H9 (cell line): ENCODE measurements at regions not wholly inside any gene's neighbourhood (a gene's known extent, or its start where the extent isn't known, plus 50 kb on each side); places are given as distances from the start of the nearest gene placed in this dataset.

Experiments
- DNase-seq: peaks from one replicate; pipeline ENCODE4 v3.0.0-alpha.2; 2017
- H2AFZ ChIP-seq: one replicate; pipeline ENCODE4 v1.6.1; 2013; ENCODE audit warnings: mild to moderate bottlenecking, low read length, control low read depth, moderate library complexity
- H2AK5ac ChIP-seq: 2 replicates; pipeline ENCODE4 v1.6.1; 2013; ENCODE audit warnings: low read length, control low read depth, mixed read lengths; ENCODE audit not compliant: insufficient read length
- H2BK120ac ChIP-seq: one replicate; pipeline ENCODE4 v1.6.1; 2013; ENCODE audit warnings: low read depth, mild to moderate bottlenecking, low read length, control low read depth, inconsistent platforms; ENCODE audit not compliant: poor library complexity, severe bottlenecking
- H2BK12ac ChIP-seq: 2 replicates; pipeline ENCODE4 v1.6.1; 2013; ENCODE audit warnings: low read length, control low read depth, mixed read lengths, low read depth; ENCODE audit not compliant: insufficient read length
- H2BK15ac ChIP-seq: 2 replicates; pipeline ENCODE4 v1.6.1; 2013; ENCODE audit warnings: low read depth, low read length, control low read depth
- H2BK20ac ChIP-seq: one replicate; pipeline ENCODE4 v1.6.1; 2013; ENCODE audit warnings: low read depth, mild to moderate bottlenecking, low read length, control low read depth, inconsistent platforms; ENCODE audit not compliant: poor library complexity, severe bottlenecking
- H2BK5ac ChIP-seq: 2 replicates; pipeline ENCODE4 v1.6.1; 2013; ENCODE audit warnings: low read length, control low read depth, mixed read lengths; ENCODE audit not compliant: insufficient read length
- H3K14ac ChIP-seq: 2 replicates; pipeline ENCODE4 v1.6.1; 2013; ENCODE audit warnings: low read length, control low read depth; ENCODE audit not compliant: insufficient read depth
- H3K18ac ChIP-seq: 2 replicates; pipeline ENCODE4 v1.6.1; 2013; ENCODE audit warnings: low read depth, mild to moderate bottlenecking, mixed read lengths, low read length, control low read depth; ENCODE audit not compliant: insufficient read length
- H3K23ac ChIP-seq: 2 replicates; pipeline ENCODE4 v1.6.1; 2013; ENCODE audit warnings: low read length, control low read depth, mixed read lengths, low read depth; ENCODE audit not compliant: insufficient read length
- H3K23me2 ChIP-seq: 2 replicates; pipeline ENCODE4 v1.6.1; 2013; ENCODE audit warnings: low read depth, mild to moderate bottlenecking, mixed read lengths, low read length, control low read depth; ENCODE audit not compliant: insufficient read length, poor library complexity, severe bottlenecking
- H3K27ac ChIP-seq: 2 replicates; pipeline ENCODE4 v1.5.1; 2013; ENCODE audit warnings: low read length, control low read depth, mixed read lengths, low read depth; ENCODE audit not compliant: insufficient read length
- H3K27me3 ChIP-seq: 2 replicates; pipeline ENCODE4 v1.6.1; 2013; ENCODE audit warnings: low read length, control low read depth, inconsistent platforms; ENCODE audit not compliant: insufficient read depth
- H3K4ac ChIP-seq: 2 replicates; pipeline ENCODE4 v1.6.1; 2013; ENCODE audit warnings: low read depth, mild to moderate bottlenecking, control low read depth, inconsistent platforms, low read length, moderate library complexity
- H3K4me1 ChIP-seq: 2 replicates; pipeline ENCODE4 v1.6.1; 2013; ENCODE audit warnings: low read length, control low read depth, inconsistent platforms; ENCODE audit not compliant: insufficient read depth
- H3K4me2 ChIP-seq: 2 replicates; pipeline ENCODE4 v1.6.1; 2013; ENCODE audit warnings: low read length, control low read depth, mixed read lengths; ENCODE audit not compliant: insufficient read length, insufficient read depth
- H3K56ac ChIP-seq: 2 replicates; pipeline ENCODE4 v1.6.1; 2013; ENCODE audit warnings: low read depth, mild to moderate bottlenecking, mixed read lengths, low read length, control low read depth; ENCODE audit not compliant: insufficient read length
- H3K79me1 ChIP-seq: 2 replicates; pipeline ENCODE4 v1.6.1; 2013; ENCODE audit warnings: low read depth, mild to moderate bottlenecking, moderate library complexity, low read length, control low read depth, inconsistent platforms; ENCODE audit not compliant: insufficient read depth, poor library complexity, severe bottlenecking
- H3K79me2 ChIP-seq: 2 replicates; pipeline ENCODE4 v1.6.1; 2013; ENCODE audit warnings: low read length, control low read depth, inconsistent platforms; ENCODE audit not compliant: insufficient read depth
- H3K9ac ChIP-seq: 2 replicates; pipeline ENCODE4 v1.6.1; 2013; ENCODE audit warnings: low read length, control low read depth, mixed read lengths; ENCODE audit not compliant: insufficient read length; ENCODE audit errors: extremely low read depth
- H3K9me3 ChIP-seq: one replicate; pipeline ENCODE4 v1.6.1; 2013; ENCODE audit warnings: low read depth, low read length, inconsistent platforms; ENCODE audit not compliant: control insufficient read depth
- H3T11ph ChIP-seq: one replicate; pipeline ENCODE4 v1.6.1; 2013; ENCODE audit warnings: mild to moderate bottlenecking, low read length, control low read depth, inconsistent platforms
- H4K20me1 ChIP-seq: one replicate; pipeline ENCODE4 v1.6.1; 2013; ENCODE audit not compliant: control insufficient read depth, insufficient read length, insufficient read depth
- H4K5ac ChIP-seq: 2 replicates; pipeline ENCODE4 v1.6.1; 2013; ENCODE audit warnings: low read depth, mild to moderate bottlenecking, mixed read lengths, low read length, control low read depth; ENCODE audit not compliant: insufficient read length
- H4K8ac ChIP-seq: replicated peaks from 2 replicates; pipeline ENCODE4 v1.6.1; 2013; ENCODE audit warnings: low read length, control low read depth, mixed read lengths, low read depth; ENCODE audit not compliant: insufficient read length
- H4K91ac ChIP-seq: 2 replicates; pipeline ENCODE4 v1.6.1; 2013; ENCODE audit warnings: low read depth, mild to moderate bottlenecking, moderate library complexity, mixed read lengths, low read length, control low read depth; ENCODE audit not compliant: insufficient read length
- H3K27ac Mint-ChIP-seq, 3 experiments: 2 replicates in 2 of 3; 3 replicates in 1 of 3; pipeline ENCODE4 v1.8.0; 2020 to 2021; ENCODE audit warnings: mixed read lengths in 3 of 3, mild to moderate bottlenecking in 1 of 3, moderate library complexity in 1 of 3
- H3K27me3 Mint-ChIP-seq: 2 replicates; pipeline ENCODE4 v1.8.0; 2021; ENCODE audit warnings: low read depth, mild to moderate bottlenecking, moderate library complexity, mixed read lengths
- H3K36me3 Mint-ChIP-seq, 3 experiments: 2 replicates in 2 of 3; 3 replicates in 1 of 3; pipeline ENCODE4 v1.8.0; 2020 to 2021; ENCODE audit warnings: low read depth in 3 of 3, mixed read lengths in 3 of 3; ENCODE audit not compliant: insufficient read depth in 1 of 3
- H3K4me1 Mint-ChIP-seq, 2 experiments: 2 replicates each; pipeline ENCODE4 v1.8.0; 2020; ENCODE audit warnings: mixed read lengths in 2 of 2
- H3K4me3 Mint-ChIP-seq, 2 experiments: 2 replicates in 1 of 2; 3 replicates in 1 of 2; pipeline ENCODE4 v1.8.0; 2020 to 2021; ENCODE audit warnings: mild to moderate bottlenecking in 2 of 2, mixed read lengths in 2 of 2, moderate library complexity in 1 of 2
- H3K9me3 Mint-ChIP-seq, 2 experiments: 2 replicates in 1 of 2; 3 replicates in 1 of 2; pipeline ENCODE4 v1.8.0; 2020; ENCODE audit warnings: mild to moderate bottlenecking in 2 of 2, mixed read lengths in 2 of 2, moderate library complexity in 1 of 2
- CTCF ChIP-seq: fragments of 200-600 bp; sonication (generic); conservative IDR thresholded peaks from 3 replicates; pipeline ENCODE4 v1.8.0; 2021; ENCODE audit warnings: antibody characterized with exemption, mild to moderate bottlenecking
- WGBS: extraction: QIAGEN DNeasy Blood & Tissue Kit; methylation state at CpG from one replicate; pipeline ENCODE4 v1.1.7; 2013; ENCODE audit warnings: missing lambda C conversion rate, low lambda C conversion rate, mixed read lengths; ENCODE audit not compliant: insufficient read length; ENCODE audit errors: extremely low coverage; 5-methylcytosine and 5-hydroxymethylcytosine counted together

- Mint-ChIP-seq H3K9me3 (no peaks in the 10 kb centered on the region), H3K36me3 (no peaks in the 10 kb centered on the region), H3K4me1 (peaks cover 20 to 26% of the 10 kb centered on the region in 2 experiments), H3K27ac (peak overlapping the region; percentile 90 to 98 (median 95)), H3K27me3 (no peaks in the 10 kb centered on the region), H3K4me3 (no peak overlapping the region; a peak in 1 of 5 replicates)
- no peak overlapping the region for H4K8ac ChIP-seq
- H2BK12ac ChIP-seq: no peak overlapping the region
- no peak for TF ChIP-seq CTCF
- peak overlapping the region; percentile 55 for H3K18ac ChIP-seq
- no peaks in the 10 kb centered on the region for H3K23me2 ChIP-seq
- H3K27ac ChIP-seq: peak overlapping the region; percentile 76
- no CpG with 5 or more reads among the region's 1 CpG for WGBS
- no peak overlapping the region; the same call in 1 of the 2 replicates for H3K4ac ChIP-seq
- no peak overlapping the region for H2BK15ac ChIP-seq
- H2BK20ac ChIP-seq: no peak overlapping the region
- H3K9me3 ChIP-seq: no peaks in the 10 kb centered on the region
- H3K14ac ChIP-seq: no peak overlapping the region
- no peaks in the 10 kb centered on the region for H4K20me1 ChIP-seq
- no peak overlapping the region for H2BK5ac ChIP-seq
- H3K4me1 ChIP-seq: peaks cover 6% of the 10 kb centered on the region; the same call in 1 of the 2 replicates
- H2AK5ac ChIP-seq: no peak overlapping the region
- no peaks in the 10 kb centered on the region for H3K27me3 ChIP-seq
- H2BK120ac ChIP-seq: peak overlapping the region; percentile 29
- peak overlapping the region; percentile 59 for H2AFZ ChIP-seq
- no peak overlapping the region for H4K5ac ChIP-seq
- H3K56ac ChIP-seq: no peak overlapping the region
- H4K91ac ChIP-seq: no peak overlapping the region
- no peak overlapping the region for H3K4me2 ChIP-seq
- no peak overlapping the region for H3K9ac ChIP-seq
- no peak for DNase-seq
- H3T11ph ChIP-seq: peak overlapping the region; percentile 72
- H3K79me2 ChIP-seq: no peaks in the 10 kb centered on the region
- H3K79me1 ChIP-seq: no peaks in the 10 kb centered on the region
- H3K23ac ChIP-seq: no peak overlapping the region
Measured at GRCh38 chr1:195336812-195337211, 1271.4 kb downstream of the KCNT2 start.
